ENCODE measurements at regions not wholly inside any gene's neighbourhood (a gene's known extent, or its start where the extent isn't known, plus 50 kb on each side); places are given as distances from the start of the nearest gene placed in this dataset.

GRCh38 chr14:98997526-98998205 lies 274.3 kb downstream of the BCL11B start:
- no peak for DNase-seq (ENCODE audit: low read depth)
- TF ChIP-seq CTCF (IDR thresholded peaks at IDR 0.05; ENCODE audit: low read depth, low read length) (no peak), MYC (IDR thresholded peaks at IDR 0.05; ENCODE audit: low read depth, low read length) (no peak), POLR2A (IDR thresholded peaks at IDR 0.05; ENCODE audit: extremely low read depth, insufficient read length) (no peak), MAX (IDR thresholded peaks at IDR 0.05; ENCODE audit: low read depth, low read length) (no peak)
- no peak overlapping the region for H3K4me3 ChIP-seq (ENCODE audit: low read depth, low read length)

GRCh38 chr14:98999345-98999744 lies 272.7 kb downstream of the BCL11B start:
- H3K4me3 ChIP-seq (ENCODE audit: low read depth, low read length), result no peak overlapping the region
- TF ChIP-seq CTCF (IDR thresholded peaks at IDR 0.05; ENCODE audit: low read depth, low read length) (no peak), MAX (IDR thresholded peaks at IDR 0.05; ENCODE audit: low read depth, low read length) (no peak), POLR2A (IDR thresholded peaks at IDR 0.05; ENCODE audit: extremely low read depth, insufficient read length) (no peak), MYC (IDR thresholded peaks at IDR 0.05; ENCODE audit: low read depth, low read length) (no peak)
- no peak for DNase-seq (ENCODE audit: low read depth)

GRCh38 chr14:98999901-99000300 lies 272.1 kb downstream of the BCL11B start:
- H3K4me3 ChIP-seq (ENCODE audit: low read depth, low read length), result no peak overlapping the region
- DNase-seq (ENCODE audit: low read depth), result no peak
- TF ChIP-seq MYC (IDR thresholded peaks at IDR 0.05; ENCODE audit: low read depth, low read length), result no peak
- no peak for TF ChIP-seq POLR2A (IDR thresholded peaks at IDR 0.05; ENCODE audit: extremely low read depth, insufficient read length)
- TF ChIP-seq MAX (IDR thresholded peaks at IDR 0.05; ENCODE audit: low read depth, low read length), result no peak
- no peak for TF ChIP-seq CTCF (IDR thresholded peaks at IDR 0.05; ENCODE audit: low read depth, low read length)

- no peak overlapping the region for H3K4me3 ChIP-seq (ENCODE audit: low read depth, low read length)
- TF ChIP-seq CTCF (IDR thresholded peaks at IDR 0.05; ENCODE audit: low read depth, low read length) (no peak), POLR2A (IDR thresholded peaks at IDR 0.05; ENCODE audit: extremely low read depth, insufficient read length) (no peak), MYC (IDR thresholded peaks at IDR 0.05; ENCODE audit: low read depth, low read length) (no peak), MAX (IDR thresholded peaks at IDR 0.05; ENCODE audit: low read depth, low read length) (no peak)
- DNase-seq (ENCODE audit: low read depth), result peak; percentile 16
Observed at GRCh38 chr14:99001241-99001640, 270.8 kb downstream of the BCL11B start.

GRCh38 chr14:99003646-99004045 lies 268.4 kb downstream of the BCL11B start:
- no peak for DNase-seq (ENCODE audit: low read depth)
- H3K4me3 ChIP-seq (ENCODE audit: low read depth, low read length), result no peak overlapping the region
- no peak for TF ChIP-seq MYC (IDR thresholded peaks at IDR 0.05; ENCODE audit: low read depth, low read length)
- no peak for TF ChIP-seq CTCF (IDR thresholded peaks at IDR 0.05; ENCODE audit: low read depth, low read length)
- no peak for TF ChIP-seq MAX (IDR thresholded peaks at IDR 0.05; ENCODE audit: low read depth, low read length)
- TF ChIP-seq POLR2A (IDR thresholded peaks at IDR 0.05; ENCODE audit: extremely low read depth, insufficient read length), result no peak

Measured in NB4 (cell line).